GM21825 (cell line): ENCODE measurements at regions not wholly inside any gene's neighbourhood (a gene's known extent, or its start where the extent isn't known, plus 50 kb on each side); places are given as distances from the start of the nearest gene placed in this dataset.

Experiments used
- ATAC-seq: cut with Tn5 transposase; IDR thresholded peaks from one replicate; pipeline ENCODE4 v1.9.1; 2021; ENCODE audit warnings: mild to moderate bottlenecking, moderate library complexity; ENCODE audit not compliant: unreplicated experiment

GRCh38 chr9:90979138-90979551 lies 177.5 kb downstream of the SYK start:
- no peak for ATAC-seq

- no peak for ATAC-seq
Observed at GRCh38 chr9:90979639-90980038, 178.0 kb downstream of the SYK start.

- no peak for ATAC-seq
Observed at GRCh38 chr9:90981726-90982125, 180.1 kb downstream of the SYK start.

GRCh38 chr9:90983394-90983793 lies 181.8 kb downstream of the SYK start:
- ATAC-seq = no peak

GRCh38 chr9:90985631-90986030 lies 184.0 kb downstream of the SYK start:
- ATAC-seq = no peak

- ATAC-seq = no peak
Observed at GRCh38 chr9:90986161-90986560, 184.5 kb downstream of the SYK start.

- no peak for ATAC-seq
Observed at GRCh38 chr9:90987566-90987965, 185.9 kb downstream of the SYK start.

GRCh38 chr9:90988318-90988717 lies 186.7 kb downstream of the SYK start:
- no peak for ATAC-seq

GRCh38 chr9:90991953-90992352 lies 190.3 kb downstream of the SYK start:
- ATAC-seq = no peak

- ATAC-seq = no peak
Observed at GRCh38 chr9:90995516-90995915, 193.9 kb downstream of the SYK start.

- no peak for ATAC-seq
Observed at GRCh38 chr9:90996154-90997065, 194.8 kb downstream of the SYK start.

GRCh38 chr9:90998573-90998972 lies 197.0 kb downstream of the SYK start:
- no peak for ATAC-seq

GRCh38 chr9:90999425-91000397 lies 198.1 kb downstream of the SYK start:
- no peak for ATAC-seq

- ATAC-seq = no peak
Observed at GRCh38 chr9:91001146-91001611, 199.6 kb downstream of the SYK start.

GRCh38 chr9:91004484-91004883 lies 202.9 kb downstream of the SYK start:
- ATAC-seq = no peak

GRCh38 chr9:91004992-91005391 lies 203.4 kb downstream of the SYK start:
- ATAC-seq = no peak

GRCh38 chr9:91006046-91006445 lies 204.4 kb downstream of the SYK start:
- ATAC-seq = no peak

GRCh38 chr9:91008568-91008967 lies 206.9 kb downstream of the SYK start:
- ATAC-seq = no peak

- ATAC-seq = no peak
Observed at GRCh38 chr9:91011891-91012290, 210.3 kb downstream of the SYK start.

- no peak for ATAC-seq
Observed at GRCh38 chr9:91012933-91013841, 211.6 kb downstream of the SYK start.
